ENCODE measurements at regions not wholly inside any gene's neighbourhood (a gene's known extent, or its start where the extent isn't known, plus 50 kb on each side); places are given as distances from the start of the nearest gene placed in this dataset.

GRCh38 chr14:104465482-104466390 lies 113.8 kb upstream of the C14orf180 start:
- FAIRE-seq (no peak), DNase-seq (ENCODE audit: low spot score in 2 of 2) (no peak)

- DNase-seq (ENCODE audit: low spot score in 2 of 2), result no peak
- no peak for FAIRE-seq
Measured at GRCh38 chr14:104467236-104467635, 112.3 kb upstream of the C14orf180 start.

- DNase-seq (ENCODE audit: low spot score in 2 of 2) (no peak), FAIRE-seq (no peak)
Measured at GRCh38 chr14:104467641-104468040, 111.9 kb upstream of the C14orf180 start.

GRCh38 chr14:104469591-104469990 lies 110.0 kb upstream of the C14orf180 start:
- FAIRE-seq (no peak), DNase-seq (ENCODE audit: low spot score in 2 of 2) (no peak)

- FAIRE-seq (no peak), DNase-seq (ENCODE audit: low spot score in 2 of 2) (no peak)
Measured at GRCh38 chr14:104470588-104470987, 109.0 kb upstream of the C14orf180 start.

GRCh38 chr14:104471114-104471513 lies 108.5 kb upstream of the C14orf180 start:
- FAIRE-seq (no peak), DNase-seq (ENCODE audit: low spot score in 2 of 2) (no peak)

GRCh38 chr14:104472073-104472472 lies 107.5 kb upstream of the C14orf180 start:
- DNase-seq (ENCODE audit: low spot score in 2 of 2) (no peak), FAIRE-seq (no peak)

- DNase-seq (ENCODE audit: low spot score in 2 of 2), result no peak
- FAIRE-seq, result no peak
Measured at GRCh38 chr14:104472536-104473243, 106.9 kb upstream of the C14orf180 start.

- DNase-seq (ENCODE audit: low spot score in 2 of 2) (no peak), FAIRE-seq (no peak)
Measured at GRCh38 chr14:104473244-104473565, 106.4 kb upstream of the C14orf180 start.

GRCh38 chr14:104473649-104474494 lies 105.7 kb upstream of the C14orf180 start:
- no peak for DNase-seq (ENCODE audit: low spot score in 2 of 2)
- no peak for FAIRE-seq

- DNase-seq (ENCODE audit: low spot score in 2 of 2), result no peak
- no peak for FAIRE-seq
Measured at GRCh38 chr14:104474495-104475213, 104.9 kb upstream of the C14orf180 start.

GRCh38 chr14:104475256-104475655 lies 104.3 kb upstream of the C14orf180 start:
- FAIRE-seq (no peak), DNase-seq (ENCODE audit: low spot score in 2 of 2) (no peak)

- FAIRE-seq (no peak), DNase-seq (ENCODE audit: low spot score in 2 of 2) (no peak)
Measured at GRCh38 chr14:104475802-104476201, 103.8 kb upstream of the C14orf180 start.

- no peak for FAIRE-seq
Measured at GRCh38 chr14:104476437-104476836, 103.1 kb upstream of the C14orf180 start.

GRCh38 chr14:104477117-104477623 lies 102.4 kb upstream of the C14orf180 start:
- FAIRE-seq, result no peak
- no peak for DNase-seq (ENCODE audit: low spot score in 2 of 2)

More at GRCh38 chr14:104476437-104476836, 103.1 kb upstream of the C14orf180 start:
- DNase-seq (ENCODE audit: low spot score in 2 of 2), result no peak

- FAIRE-seq, result no peak
- no peak for DNase-seq (ENCODE audit: low spot score in 2 of 2)
Measured at GRCh38 chr14:104477666-104478380, 101.7 kb upstream of the C14orf180 start.

- FAIRE-seq (no peak), DNase-seq (ENCODE audit: low spot score in 2 of 2) (no peak)
Measured at GRCh38 chr14:104478656-104479055, 100.9 kb upstream of the C14orf180 start.

GRCh38 chr14:104479901-104480300 lies 99.7 kb upstream of the C14orf180 start:
- FAIRE-seq (no peak), DNase-seq (ENCODE audit: low spot score in 2 of 2) (no peak)

- DNase-seq (ENCODE audit: low spot score in 2 of 2), result no peak
- no peak for FAIRE-seq
Measured at GRCh38 chr14:104481323-104481722, 98.2 kb upstream of the C14orf180 start.

Measured in frontal cortex (tissue), 3 donors.